CD4-positive, alpha-beta T cell treated with Interleukin-17A for 1 hour (primary cell): ENCODE measurements at regions not wholly inside any gene's neighbourhood (a gene's known extent, or its start where the extent isn't known, plus 50 kb on each side); places are given as distances from the start of the nearest gene placed in this dataset.

ENCODE experiments used
- DNase-seq: peaks from one replicate; pipeline ENCODE4 v3.0.0-alpha.2; 2020

DNA sequence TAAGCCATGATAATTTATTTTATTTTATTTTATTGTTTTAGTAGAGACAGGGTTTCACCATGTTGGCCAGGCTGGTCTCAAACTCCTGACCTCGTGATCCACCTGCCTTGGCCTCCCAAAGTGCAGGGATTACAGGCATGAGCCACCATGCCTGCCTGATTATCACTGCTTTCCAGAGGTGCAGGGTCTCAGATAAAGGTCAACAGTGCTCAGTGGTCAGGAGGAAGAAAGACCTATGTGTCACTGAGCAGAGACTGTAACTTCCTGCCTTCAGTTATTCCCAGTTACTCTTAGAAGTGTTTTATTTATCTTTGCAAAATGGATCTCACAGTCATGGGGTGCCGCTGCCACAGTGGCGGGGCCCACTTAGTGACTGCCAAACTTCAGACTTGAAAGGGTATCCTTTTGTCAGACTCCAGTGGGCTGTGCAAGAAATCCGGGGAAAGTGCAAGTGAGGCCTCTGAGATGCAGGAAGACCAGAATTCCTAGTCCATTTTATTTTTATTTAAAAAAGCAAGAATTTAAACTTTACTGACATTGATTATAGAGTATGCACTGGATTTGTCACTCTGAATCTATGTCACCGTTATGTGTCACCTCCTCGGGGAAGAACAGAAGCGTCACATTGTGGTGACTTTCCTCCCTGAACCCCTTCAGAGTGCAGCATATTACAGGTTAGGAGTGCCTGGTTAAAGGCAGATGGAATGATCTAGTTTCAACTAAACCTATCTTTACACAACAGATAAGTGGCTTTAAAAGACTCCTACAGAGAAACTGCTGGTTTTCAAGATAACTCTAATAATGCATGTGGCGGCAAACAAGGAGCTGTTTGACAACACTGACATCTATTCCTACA lies 59.1 kb upstream of the BICD1 start:
- no peak for DNase-seq

DNA sequence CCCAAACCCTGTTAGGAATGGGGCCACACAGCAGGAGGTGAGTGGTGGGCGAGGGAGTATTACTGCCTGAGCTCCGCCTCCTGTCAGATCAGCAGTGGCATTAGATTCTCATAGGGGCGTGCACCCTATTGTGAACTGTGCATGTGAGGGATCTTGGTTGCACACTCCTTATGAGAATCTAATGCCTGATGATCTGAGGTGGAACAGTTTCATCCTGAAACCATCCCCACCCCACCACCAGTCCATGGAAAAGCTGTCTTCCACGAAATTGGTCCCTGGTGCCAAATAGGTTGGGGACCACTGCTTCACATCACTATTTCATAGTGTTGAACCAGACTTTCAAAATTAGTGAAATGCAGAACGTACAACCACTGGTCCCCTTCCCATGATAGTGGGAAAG lies 57.9 kb upstream of the BICD1 start:
- no peak for DNase-seq

DNA sequence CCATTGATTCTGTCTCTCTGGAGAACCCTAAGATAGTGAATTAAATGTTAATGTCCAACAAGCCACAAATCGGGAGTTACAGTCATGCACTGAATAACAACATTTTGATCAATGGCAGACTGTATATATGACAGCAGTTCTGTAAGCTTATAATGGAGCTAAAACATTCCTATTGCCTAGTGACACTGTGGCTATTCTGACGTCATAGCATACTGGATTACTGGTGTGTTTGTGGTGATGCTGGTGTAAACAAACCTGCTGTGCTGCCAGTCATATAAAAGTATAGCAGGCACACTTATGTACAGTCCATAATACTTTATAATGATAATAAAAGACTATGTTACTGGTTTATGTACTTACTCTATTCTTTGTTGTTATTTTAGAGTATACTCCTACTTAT lies 56.7 kb upstream of the BICD1 start:
- no peak for DNase-seq

DNA sequence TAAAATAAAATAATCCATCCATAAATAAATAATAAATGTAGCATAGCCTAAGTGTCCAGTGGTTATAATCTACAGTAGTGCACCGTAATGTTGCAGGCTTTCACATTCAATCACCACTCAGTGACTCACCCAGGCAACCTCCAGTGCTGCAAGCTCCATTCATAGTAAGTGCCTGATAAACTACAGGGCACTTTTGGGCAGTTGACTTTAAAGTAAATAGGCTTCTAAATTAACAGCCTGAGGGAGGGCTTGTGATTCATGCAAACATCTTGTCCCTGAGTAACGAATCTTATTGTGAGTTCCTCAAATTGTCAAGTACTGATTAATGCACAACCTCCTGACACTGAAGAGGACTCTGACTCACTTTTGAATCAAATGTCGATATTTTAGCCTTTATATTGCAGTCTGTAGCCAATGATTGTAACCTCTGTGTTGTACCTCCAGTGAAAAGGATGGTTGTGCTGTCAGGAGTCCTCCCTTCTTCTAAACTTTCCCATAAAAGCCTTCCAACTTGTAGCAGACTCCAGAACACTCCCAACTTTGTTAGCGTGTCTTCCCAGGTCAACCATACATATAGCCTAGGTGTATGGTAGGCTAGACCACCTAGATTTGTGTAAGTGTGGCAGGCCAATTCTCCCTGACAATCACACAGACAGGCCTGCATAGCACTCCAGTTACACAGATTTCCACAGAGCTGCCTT lies 55.0 kb upstream of the BICD1 start:
- no peak for DNase-seq

DNA sequence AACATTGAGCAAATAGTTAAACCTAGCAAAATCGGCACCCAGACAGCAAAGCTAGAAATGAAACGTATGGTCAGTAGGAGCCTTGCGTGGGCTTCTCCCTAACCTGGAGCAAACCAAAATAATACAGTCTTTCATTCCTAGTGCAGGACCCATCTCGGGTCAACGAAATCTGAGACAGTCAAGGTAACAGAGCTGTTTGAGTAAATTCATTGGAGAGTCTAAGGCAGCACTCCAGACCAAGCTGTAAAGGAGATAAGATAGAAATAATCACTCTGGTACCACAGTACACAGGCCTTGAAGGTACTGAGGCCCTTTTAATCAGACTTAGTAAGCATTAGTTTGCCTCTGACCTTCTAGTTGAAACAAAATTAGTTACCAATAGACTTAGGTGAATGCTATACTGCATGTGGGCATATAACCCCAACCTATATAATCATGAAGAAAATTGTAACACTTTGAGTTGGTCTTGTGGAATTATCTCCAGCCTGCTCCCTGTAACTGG lies 54.4 kb upstream of the BICD1 start:
- DNase-seq, result no peak

DNA sequence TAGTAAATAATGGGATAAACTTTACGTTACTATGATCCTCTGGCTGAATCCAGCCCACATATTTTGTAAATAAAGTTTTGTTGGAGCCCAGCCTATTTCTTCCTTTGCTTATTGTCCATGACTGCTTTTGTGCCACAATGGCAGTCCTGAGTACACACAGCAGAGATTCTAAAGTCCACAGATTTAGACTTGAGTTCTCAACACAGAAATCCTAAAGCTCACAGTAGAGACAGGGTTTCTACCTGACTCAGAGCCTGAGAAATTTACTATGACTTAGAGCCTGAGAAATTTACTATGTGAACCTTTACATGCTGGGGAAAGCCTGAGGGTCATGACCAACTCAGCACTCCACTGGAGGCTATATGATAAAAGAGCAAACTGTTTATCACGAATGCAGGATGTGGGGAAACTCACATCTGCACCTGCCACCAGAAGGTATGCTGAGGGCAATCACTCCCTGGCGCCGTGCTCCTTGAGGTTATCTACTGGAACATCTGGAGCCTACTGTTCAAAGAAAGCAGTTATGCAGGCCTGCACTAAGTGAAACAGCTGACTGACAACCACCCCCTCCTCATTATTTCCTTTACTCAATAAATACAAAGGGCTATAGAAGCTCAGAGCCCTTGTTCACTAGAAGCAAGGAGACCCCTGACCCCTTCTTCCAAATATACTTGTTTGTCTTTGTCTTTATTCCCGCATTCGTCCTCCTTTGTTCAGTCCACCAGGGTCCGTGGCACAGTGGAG lies 52.6 kb upstream of the BICD1 start:
- no peak for DNase-seq
